GM21737 (cell line): ENCODE measurements at regions not wholly inside any gene's neighbourhood (a gene's known extent, or its start where the extent isn't known, plus 50 kb on each side); places are given as distances from the start of the nearest gene placed in this dataset.
"Not testable (repeated sequence)": the region's sequence is repeated elsewhere in the genome, so short reads cannot be mapped to it uniquely, and the experiment has no call there.

Experiments used
- ATAC-seq: cut with Tn5 transposase; IDR thresholded peaks from one replicate; pipeline ENCODE4 v1.9.1; 2021; ENCODE audit warnings: mild to moderate bottlenecking, moderate library complexity; ENCODE audit not compliant: unreplicated experiment

GRCh38 chr10:34058845-34059614 lies 724.6 kb upstream of the NRP1 start:
- ATAC-seq, result no peak

GRCh38 chr10:34055410-34055985 lies 721.0 kb upstream of the NRP1 start:
- ATAC-seq, result not testable (repeated sequence)

DNA sequence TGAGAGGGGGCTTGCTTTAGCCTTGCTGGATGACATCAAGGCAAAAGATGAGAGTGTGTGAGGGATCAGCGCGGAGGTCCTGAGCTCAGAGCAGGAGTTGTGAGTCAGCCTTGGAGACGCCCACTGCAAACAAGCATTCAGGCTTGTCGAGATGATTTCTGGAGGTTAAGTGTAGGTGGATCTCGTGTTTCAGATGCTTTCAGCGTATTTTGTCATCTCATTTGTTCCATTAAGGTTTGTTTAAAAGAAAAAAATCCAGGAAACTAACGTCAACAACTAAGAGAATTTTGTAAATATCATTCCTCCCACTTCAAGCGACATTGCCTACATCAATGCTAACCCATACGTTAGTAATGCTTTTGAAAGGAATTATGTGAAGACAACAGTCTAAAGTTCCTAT lies 715.4 kb upstream of the NRP1 start:
- ATAC-seq, result no peak

- no peak for ATAC-seq
Observed at GRCh38 chr10:34049469-34049868, 715.0 kb upstream of the NRP1 start.

- no peak for ATAC-seq
Observed at GRCh38 chr10:34047389-34047788, 712.9 kb upstream of the NRP1 start.

- ATAC-seq, result no peak
Observed at GRCh38 chr10:34046506-34047034, 712.1 kb upstream of the NRP1 start.

DNA sequence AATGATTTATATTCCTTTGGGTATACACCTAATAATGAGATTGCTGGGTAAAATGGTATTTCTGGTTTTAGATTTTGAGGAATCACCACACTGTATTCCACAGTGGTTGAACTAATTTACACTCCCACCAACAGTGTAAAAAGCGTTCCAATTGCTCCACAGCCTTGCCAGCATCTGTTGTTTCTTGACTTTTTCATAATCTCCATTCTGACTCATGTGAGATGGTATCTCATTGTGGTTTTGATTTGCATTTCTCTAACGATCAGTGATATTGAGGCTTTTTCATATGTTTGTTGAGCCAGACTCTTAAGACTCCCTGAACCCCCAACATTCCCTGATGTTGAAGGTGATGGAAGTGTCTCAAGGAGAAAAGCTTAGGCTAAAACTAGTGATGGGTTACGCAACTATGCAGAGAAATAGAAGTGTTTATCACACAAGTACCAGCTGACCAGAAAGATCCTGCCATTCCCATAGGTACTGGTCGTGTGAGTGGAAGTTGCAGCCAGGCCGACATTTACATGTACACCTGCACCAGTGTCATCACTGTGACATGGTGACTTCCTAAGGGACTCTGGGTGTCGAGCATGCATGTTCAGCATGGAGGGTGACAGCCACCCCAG lies 711.2 kb upstream of the NRP1 start:
- no peak for ATAC-seq

GRCh38 chr10:34041871-34042270 lies 707.4 kb upstream of the NRP1 start:
- no peak for ATAC-seq

- ATAC-seq, result no peak
Observed at GRCh38 chr10:34037499-34037898, 703.0 kb upstream of the NRP1 start.

DNA sequence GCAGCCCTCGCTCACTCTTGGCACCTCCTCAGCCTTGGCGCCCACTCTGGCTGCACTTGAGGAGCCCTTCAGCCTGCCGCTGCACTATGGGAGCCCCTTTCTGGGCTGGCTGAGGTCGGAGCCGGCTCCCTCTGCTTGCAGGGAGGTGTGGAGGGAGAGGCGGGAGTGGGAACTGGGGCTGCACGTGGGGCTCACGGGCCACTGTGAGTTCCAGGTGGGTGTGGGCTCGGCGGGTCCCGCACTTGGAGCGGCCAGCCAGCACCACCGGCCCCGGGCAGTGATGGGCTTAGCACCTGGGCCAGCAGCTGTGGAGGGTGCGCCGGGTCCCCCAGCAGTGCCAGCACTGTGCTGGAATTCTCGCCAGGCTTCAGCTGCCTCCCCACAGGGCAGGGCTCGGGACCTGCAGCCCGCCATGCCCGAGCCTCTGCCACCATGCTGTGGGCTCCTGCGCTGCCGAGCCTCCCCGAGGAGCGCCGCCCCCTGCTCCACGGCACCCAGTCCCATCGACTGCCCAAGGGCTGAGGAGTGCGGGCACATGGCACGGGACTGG lies 700.8 kb upstream of the NRP1 start:
- ATAC-seq, result not testable (repeated sequence)

GRCh38 chr10:34033078-34033477 lies 698.6 kb upstream of the NRP1 start:
- no peak for ATAC-seq

DNA sequence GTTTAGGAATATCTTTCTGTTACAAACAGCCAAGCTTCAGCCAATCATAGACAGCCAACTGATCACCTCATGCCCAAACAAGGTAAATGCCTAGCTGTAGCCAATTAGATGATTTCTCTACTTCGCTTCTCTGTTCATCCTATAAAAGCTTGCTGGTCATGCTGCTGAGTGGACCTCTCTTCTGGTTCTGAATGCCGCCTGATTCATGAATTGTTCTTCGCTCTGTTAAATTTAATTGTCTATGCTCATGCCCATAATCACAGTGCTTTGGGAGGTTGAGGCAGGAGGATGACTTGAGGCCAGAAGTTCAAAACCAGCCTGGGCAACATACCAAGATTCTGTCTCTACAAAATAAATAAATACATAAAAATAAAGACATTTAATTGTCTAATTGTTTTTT lies 698.1 kb upstream of the NRP1 start:
- ATAC-seq, result no peak

DNA sequence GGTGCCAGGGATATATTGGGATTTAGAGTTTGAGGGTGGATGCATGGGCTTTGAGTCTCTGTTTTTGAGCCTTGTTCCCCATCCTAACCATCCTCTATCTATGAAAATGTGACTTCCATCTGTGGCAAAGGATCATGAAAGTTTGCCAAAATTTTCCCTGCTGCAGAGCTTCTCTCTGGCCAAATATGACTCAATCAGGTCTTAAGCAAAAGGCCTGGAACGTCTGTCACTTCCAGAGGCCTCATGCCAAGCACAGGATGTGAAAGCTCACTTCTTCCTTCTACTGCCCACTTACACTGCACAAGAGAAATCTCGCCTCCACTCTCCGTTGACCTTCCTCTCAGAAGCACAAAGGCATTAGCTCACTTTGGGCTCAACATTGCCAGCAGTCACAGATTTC lies 696.9 kb upstream of the NRP1 start:
- ATAC-seq, result no peak

GRCh38 chr10:34029455-34029854 lies 695.0 kb upstream of the NRP1 start:
- no peak for ATAC-seq

DNA sequence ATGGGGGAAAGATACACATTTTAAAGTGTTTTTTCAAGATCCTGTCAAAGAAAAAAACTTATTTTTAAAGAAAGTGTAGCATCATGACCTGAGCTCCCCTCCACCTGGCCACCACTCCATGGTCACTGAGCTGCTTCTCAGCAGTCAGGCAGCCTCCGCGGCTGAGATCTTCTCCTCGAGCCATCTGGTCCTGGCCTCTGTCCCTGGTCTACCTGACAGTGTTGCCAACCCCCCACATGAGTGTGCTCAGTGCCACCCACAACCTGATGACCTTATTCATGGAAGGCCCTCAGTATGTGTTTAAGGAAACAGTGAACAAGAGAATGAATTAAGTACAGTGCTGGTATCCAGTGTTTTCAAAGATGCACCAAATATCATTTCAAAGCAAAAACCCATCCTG lies 694.5 kb upstream of the NRP1 start:
- ATAC-seq, result no peak

DNA sequence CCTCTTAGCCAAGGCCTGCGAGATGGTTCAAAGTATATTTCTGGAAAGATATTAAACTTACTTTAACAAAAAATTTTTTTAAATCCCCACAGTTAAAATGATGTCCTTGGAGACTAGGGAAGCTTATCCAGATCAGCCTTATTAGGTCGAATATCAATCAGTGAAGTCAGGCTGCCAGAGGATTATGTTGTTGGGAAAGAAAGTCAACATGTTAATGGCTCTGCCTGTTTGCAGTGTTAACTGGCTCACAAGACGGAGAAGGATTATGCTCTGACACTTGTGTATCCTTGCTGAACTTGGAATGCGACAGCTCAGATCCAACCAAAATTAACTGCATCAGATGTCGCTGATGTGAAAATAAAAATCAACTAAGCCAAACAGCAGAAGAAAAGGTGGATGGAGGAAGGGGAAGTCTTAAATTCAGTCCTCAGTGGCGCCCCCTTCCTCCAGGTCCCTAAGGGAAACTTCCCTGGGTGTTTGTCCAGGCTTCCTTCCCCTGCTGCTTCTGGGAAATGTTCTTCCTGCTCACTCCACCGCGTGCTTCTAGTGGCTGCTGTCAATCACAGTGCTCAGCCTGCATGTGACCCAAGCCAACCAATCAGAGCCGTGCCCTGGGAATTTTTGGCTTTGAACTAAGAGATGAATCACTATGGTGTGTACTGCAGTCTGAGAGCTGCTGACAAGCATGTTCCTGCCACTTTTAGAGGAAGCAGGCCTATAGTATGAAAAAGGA lies 690.4 kb upstream of the NRP1 start:
- ATAC-seq, result no peak

GRCh38 chr10:34024282-34024681 lies 689.8 kb upstream of the NRP1 start:
- ATAC-seq, result no peak

GRCh38 chr10:34022195-34022594 lies 687.7 kb upstream of the NRP1 start:
- no peak for ATAC-seq

DNA sequence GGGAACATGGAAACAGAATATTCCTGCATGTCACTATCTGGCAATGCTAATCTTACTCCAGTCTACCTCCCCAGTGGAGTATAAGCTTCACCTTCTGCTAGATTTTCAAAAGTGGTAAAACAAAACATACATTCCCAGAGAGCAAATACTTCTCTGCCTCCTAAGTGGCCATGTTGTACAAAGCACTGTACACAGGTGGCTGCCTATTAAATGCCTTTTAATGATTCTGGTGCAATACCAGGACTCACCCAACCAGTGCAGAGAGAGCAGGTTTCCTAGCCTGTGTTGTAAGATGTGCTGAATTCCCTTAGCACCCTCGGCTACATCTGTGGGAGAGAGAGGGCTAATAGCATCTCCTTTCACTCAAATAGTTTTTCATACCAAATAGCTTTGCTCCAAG lies 684.3 kb upstream of the NRP1 start:
- ATAC-seq, result no peak

DNA sequence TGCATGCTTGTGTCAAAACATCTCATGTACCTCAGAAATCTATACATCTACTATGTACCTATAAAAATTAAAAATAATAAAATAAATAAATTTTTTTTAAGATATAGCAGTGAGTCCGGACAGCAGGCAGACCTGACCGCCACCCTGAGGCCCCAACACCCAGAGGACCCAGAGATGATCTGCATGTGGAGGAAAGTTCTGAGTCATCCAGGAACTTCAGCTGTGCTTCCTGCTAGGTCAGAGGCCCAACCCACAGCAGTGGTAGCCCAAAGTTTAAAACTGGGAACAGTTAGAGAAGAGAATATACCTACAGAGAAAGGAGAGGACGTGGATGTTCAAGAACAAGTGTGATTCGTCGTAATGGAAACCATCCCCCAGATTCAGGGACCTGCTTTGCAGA lies 683.7 kb upstream of the NRP1 start:
- no peak for ATAC-seq

DNA sequence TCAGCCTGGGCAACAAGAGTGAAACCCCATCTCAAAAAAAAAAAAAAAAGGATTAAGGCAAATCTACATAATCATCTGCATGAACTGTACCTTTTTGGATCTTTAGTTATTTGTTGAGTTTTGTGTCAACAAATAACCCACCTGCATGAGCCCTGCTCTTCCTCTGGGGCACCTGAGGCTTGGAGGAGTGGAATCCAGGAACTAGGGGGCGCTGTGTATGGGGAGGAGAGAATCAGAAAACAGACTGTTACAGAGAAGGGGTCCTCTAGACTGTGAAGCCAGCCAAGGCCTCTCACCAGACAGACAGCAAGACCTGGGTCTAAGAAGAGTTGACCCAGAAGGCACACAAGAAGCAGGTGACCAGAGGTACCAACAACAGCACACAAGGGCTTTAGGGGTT lies 682.8 kb upstream of the NRP1 start:
- no peak for ATAC-seq
